GM06990 (cell line): ENCODE measurements at regions not wholly inside any gene's neighbourhood (a gene's known extent, or its start where the extent isn't known, plus 50 kb on each side); places are given as distances from the start of the nearest gene placed in this dataset.

Experiments used
- DNase-seq: peaks from one replicate; pipeline ENCODE4 v3.0.0-alpha.2; 2011; ENCODE audit not compliant: insufficient read length; ENCODE audit errors: extremely low read depth
- H3K27me3 ChIP-seq: replicated peaks from 2 replicates; pipeline ENCODE4 v1.6.0; 2011; ENCODE audit warnings: low read length; ENCODE audit not compliant: control insufficient read depth, insufficient read depth
- H3K36me3 ChIP-seq: 2 replicates; pipeline ENCODE4 v1.5.1; 2011; ENCODE audit warnings: low read length; ENCODE audit not compliant: control insufficient read depth, insufficient read depth
- H3K4me3 ChIP-seq: replicated peaks from 2 replicates; pipeline ENCODE4 v1.5.1; 2011; ENCODE audit warnings: low read depth, mild to moderate bottlenecking, control low read depth, low read length
- TF ChIP-seq, protein P1 (sequence below): IDR thresholded peaks from 2 replicates; pipeline ENCODE4 v1.5.1; 2011; ENCODE audit warnings: low read length, control low read depth, mild to moderate bottlenecking, inconsistent platforms; ENCODE audit not compliant: insufficient read depth, poor library complexity, severe bottlenecking

DNA sequence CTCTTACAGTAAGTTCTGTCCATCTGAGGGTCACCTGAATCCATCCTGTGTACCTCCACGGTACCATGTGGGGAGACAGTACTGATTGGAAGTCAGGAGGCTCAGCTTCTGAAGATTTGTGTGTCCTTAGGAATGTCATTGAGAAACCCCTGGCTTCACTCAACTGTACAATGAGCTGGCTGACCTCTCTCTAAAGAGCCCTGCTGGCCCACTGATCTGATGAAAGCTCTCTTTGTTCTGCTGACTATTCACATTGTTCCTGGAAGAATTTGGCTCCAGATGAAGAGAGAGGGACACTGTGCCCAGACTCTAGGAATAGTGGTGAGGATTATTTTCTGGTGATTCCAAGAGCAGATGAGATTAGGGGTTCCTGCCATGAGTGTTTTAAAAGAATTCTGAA is 141.2 kb downstream of the LURAP1L start:
- TF ChIP-seq, protein P1, sequence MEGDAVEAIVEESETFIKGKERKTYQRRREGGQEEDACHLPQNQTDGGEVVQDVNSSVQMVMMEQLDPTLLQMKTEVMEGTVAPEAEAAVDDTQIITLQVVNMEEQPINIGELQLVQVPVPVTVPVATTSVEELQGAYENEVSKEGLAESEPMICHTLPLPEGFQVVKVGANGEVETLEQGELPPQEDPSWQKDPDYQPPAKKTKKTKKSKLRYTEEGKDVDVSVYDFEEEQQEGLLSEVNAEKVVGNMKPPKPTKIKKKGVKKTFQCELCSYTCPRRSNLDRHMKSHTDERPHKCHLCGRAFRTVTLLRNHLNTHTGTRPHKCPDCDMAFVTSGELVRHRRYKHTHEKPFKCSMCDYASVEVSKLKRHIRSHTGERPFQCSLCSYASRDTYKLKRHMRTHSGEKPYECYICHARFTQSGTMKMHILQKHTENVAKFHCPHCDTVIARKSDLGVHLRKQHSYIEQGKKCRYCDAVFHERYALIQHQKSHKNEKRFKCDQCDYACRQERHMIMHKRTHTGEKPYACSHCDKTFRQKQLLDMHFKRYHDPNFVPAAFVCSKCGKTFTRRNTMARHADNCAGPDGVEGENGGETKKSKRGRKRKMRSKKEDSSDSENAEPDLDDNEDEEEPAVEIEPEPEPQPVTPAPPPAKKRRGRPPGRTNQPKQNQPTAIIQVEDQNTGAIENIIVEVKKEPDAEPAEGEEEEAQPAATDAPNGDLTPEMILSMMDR: no peak
- Histone ChIP-seq H3K4me3 (no peak overlapping the region), H3K27me3 (no peaks in the 10 kb centered on the region), H3K36me3 (no peaks in the 10 kb centered on the region)
- no peak for DNase-seq

DNA sequence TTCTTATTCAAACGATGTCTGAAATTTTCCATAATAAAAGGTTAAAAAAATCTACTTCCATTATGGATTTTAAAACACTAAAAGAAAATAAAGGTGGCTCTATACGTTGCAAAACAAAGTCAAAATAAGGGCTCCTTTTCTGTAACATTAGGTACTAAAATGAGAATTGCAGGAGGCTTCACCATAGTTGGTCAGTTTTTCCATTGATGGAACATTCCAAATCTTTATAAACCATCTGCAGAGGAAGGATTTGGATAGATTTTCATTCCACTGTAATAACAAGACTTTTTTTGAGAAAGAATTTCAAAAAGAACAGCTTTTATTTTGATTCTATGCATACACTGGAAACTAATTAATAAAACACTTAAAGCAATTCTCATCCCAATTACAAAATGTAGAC is 145.6 kb downstream of the LURAP1L start:
- Histone ChIP-seq H3K4me3 (no peak overlapping the region), H3K27me3 (no peaks in the 10 kb centered on the region), H3K36me3 (no peaks in the 10 kb centered on the region)
- no peak for DNase-seq
- TF ChIP-seq, protein P1: no peak

DNA sequence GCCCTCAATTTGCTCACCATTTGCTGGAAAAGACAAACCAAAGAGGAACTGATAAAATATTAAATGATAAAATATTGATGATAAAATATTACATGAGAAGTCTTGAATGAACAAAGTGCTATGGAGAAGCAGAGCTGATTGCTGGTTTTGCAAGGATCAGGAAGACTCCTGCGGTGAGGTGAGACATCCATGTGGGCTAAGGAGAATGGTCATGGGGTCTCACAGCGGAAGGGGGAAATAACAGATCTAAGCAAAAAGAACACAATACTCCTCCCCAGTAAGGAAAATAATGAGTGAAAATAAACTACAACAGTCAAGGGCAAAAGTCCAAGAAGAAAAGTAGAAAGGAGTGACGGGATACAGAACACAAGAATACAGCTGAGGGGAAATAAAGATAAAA is 146.8 kb downstream of the LURAP1L start:
- H3K4me3 ChIP-seq: no peak overlapping the region
- TF ChIP-seq, protein P1: no peak
- H3K36me3 ChIP-seq: no peaks in the 10 kb centered on the region
- H3K27me3 ChIP-seq: no peaks in the 10 kb centered on the region
- DNase-seq: no peak

DNA sequence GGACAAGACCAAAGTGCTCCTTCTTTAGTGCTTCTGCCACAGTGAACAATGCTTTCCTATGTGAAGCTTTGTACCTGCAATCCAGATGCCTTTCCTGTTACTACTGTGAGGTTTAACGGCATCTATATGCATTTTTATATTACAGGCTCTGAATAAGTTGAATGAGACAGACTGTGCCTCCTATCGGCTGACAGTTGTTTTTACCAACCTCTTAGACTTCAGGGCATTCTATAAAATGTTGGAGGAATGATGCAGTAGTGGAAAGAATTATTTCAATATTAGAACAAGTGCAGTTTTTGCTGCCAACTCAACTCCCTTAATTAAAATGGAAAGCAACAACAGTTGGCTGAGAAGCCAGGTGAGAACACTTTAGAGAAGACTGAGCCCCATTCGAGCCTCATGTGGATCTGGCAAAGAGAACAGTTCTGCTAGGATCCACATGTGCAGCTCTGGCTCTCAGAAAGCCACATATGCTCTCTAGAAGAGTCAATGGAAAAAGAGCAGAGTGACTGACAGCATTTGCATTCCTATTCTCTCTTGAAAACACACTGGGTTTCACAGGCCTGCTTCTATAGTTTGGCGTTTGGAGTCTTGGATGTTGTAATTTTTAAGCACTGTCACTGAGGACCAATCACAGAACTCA is 147.5 kb downstream of the LURAP1L start:
- Histone ChIP-seq H3K27me3 (no peaks in the 10 kb centered on the region), H3K36me3 (no peaks in the 10 kb centered on the region), H3K4me3 (no peak overlapping the region)
- TF ChIP-seq, protein P1: no peak
- no peak for DNase-seq

DNA sequence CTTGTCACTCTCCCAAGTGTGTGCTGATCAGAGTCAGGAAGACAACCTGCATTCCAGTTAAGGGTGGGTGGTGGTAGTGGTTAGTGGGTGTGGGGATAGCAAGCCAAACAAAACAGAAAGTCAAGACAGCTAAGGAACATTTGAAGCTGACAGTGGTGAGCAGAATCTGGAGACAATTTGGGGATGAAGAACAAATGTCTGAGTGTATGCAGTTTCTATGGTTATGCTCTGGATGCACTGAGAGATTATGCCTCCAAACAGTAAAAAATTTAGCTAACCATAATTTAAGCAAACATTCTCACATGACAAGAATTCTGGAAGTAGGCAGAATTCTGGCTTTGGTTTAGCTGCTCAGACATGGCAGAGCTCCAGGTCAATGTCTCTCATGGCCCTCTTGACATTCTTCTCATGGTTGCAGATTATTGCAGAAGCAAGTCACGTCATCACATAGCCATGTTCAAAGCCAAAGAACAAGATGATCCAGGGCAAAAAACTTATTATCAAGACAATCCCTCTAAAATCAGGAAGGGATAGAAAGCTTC is 148.7 kb downstream of the LURAP1L start:
- TF ChIP-seq, protein P1: no peak
- no peaks in the 10 kb centered on the region for H3K36me3 ChIP-seq
- no peak for DNase-seq
- H3K27me3 ChIP-seq: no peaks in the 10 kb centered on the region
- no peak overlapping the region for H3K4me3 ChIP-seq
